ENCODE measurements at regions not wholly inside any gene's neighbourhood (a gene's known extent, or its start where the extent isn't known, plus 50 kb on each side); places are given as distances from the start of the nearest gene placed in this dataset.

DNA sequence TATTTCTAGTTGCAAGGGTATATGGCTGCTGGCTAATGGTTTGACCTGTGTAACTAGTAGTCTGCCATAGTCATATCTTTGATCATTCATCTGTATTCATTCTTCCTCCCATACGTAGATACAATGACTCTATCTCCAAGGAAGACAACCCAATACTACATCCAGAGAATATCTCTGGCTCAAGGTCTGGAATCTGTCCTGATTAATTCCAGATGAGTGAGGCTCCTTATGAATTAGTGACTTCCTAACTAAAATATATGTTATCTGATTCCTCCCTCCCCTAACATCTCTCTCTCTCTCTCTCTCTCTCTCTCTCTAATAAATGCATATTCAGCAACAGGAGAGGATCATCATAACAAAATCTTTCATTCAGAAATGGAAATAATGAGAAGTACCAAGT is 641.5 kb downstream of the FAT4 start:
- TF ChIP-seq EZH2 (IDR thresholded peaks at IDR 0.05; ENCODE audit: insufficient read depth, poor library complexity, severe bottlenecking) (no peak), EZH2phosphoT487 (IDR thresholded peaks at IDR 0.05; ENCODE audit: insufficient read depth, low read depth) (no peak)
- DNase-seq, result no peak
- Histone ChIP-seq H3K9me2 (ENCODE audit: insufficient read depth) (no peaks in the 10 kb centered on the region; the same call in 1 of the 2 replicates), H3K4me2 (ENCODE audit: unreplicated experiment) (no peak overlapping the region), H3K27me3 (replicated peaks; ENCODE audit: insufficient read depth) (no peaks in the 10 kb centered on the region), H3K9ac (no peak overlapping the region), H3K79me2 (ENCODE audit: insufficient read depth) (no peaks in the 10 kb centered on the region), H3F3A (ENCODE audit: insufficient read depth) (peaks cover 4% of the 10 kb centered on the region), H3K9me3 (ENCODE audit: low read depth) (no peaks in the 10 kb centered on the region), H2AFZ (no peak overlapping the region), H3K36me3 (ENCODE audit: low read depth) (no peaks in the 10 kb centered on the region), H3K4me3 (no peak overlapping the region), H3K4me1 (ENCODE audit: insufficient read depth) (peaks cover 7% of the 10 kb centered on the region; the same call in 1 of the 2 replicates), H4K20me1 (ENCODE audit: insufficient read depth) (no peaks in the 10 kb centered on the region), H3K27ac (no peak overlapping the region)
- in situ Hi-C loops (cut with MboI), result no loop called here
- 69 to 76% methylated on average over 1 of the region's 1 CpG for WGBS, 2 experiments (ENCODE audit: low coverage in 1 of 2, low lambda C conversion rate in 2 of 2, missing lambda C conversion rate in 2 of 2)

DNA sequence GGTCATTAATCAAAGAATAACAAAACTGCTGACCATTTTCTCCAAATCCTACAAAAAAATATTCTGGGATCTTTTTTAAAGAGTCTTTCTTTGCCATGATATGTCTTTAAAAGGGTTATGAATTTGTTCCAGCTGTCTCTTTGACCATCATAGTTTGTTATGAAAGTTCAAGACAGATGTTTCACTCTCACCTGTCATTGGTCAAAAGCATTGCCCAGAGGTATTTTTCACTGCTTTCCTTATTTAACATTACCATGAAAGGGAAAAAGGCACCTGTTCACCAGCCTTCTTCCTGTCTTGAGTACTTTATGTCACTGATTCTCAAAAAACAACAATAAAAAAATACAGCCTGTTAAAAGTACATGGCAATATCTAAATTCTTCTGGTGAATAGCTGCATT is 643.8 kb downstream of the FAT4 start:
- no peaks in the 10 kb centered on the region for H3K4me1 ChIP-seq (ENCODE audit: insufficient read depth)

DNA sequence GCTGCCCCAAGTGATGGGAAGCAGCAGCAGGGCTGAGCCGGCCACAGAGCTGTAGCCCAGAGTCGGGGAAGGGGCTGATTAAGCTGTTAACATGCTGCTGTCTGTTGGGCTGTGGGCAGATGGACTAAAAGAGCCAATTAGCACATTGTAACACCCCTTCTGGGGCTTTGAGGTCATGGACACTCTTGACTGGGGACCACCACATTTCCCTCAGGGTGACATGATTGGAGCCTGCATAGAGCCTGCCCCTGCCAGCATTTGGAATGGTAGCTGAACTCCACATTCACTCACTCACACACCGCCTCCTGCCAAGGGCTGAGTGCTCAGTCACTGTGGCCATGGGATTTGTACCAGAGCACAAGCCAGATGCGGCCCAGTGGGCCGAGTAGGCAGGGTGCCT is 646.9 kb downstream of the FAT4 start:
- Histone ChIP-seq H3K9me3 (ENCODE audit: low read depth) (no peaks in the 10 kb centered on the region), H3K79me2 (ENCODE audit: insufficient read depth) (no peaks in the 10 kb centered on the region), H3K4me2 (ENCODE audit: unreplicated experiment) (no peak overlapping the region), H3K9me2 (ENCODE audit: insufficient read depth) (no peaks in the 10 kb centered on the region), H3K4me3 (no peak overlapping the region), H3F3A (ENCODE audit: insufficient read depth) (no peaks in the 10 kb centered on the region), H2AFZ (no peak overlapping the region), H3K27ac (no peak overlapping the region), H3K36me3 (ENCODE audit: low read depth) (no peaks in the 10 kb centered on the region), H4K20me1 (ENCODE audit: insufficient read depth) (no peaks in the 10 kb centered on the region), H3K27me3 (replicated peaks; ENCODE audit: insufficient read depth) (no peaks in the 10 kb centered on the region), H3K9ac (no peak overlapping the region), H3K4me1 (ENCODE audit: insufficient read depth) (no peaks in the 10 kb centered on the region)
- WGBS, 2 experiments (ENCODE audit: low coverage in 1 of 2, low lambda C conversion rate in 2 of 2, missing lambda C conversion rate in 2 of 2), result 66 to 68% methylated on average over 5 of the region's 5 CpGs
- in situ Hi-C loops (cut with MboI), result no loop called here
- DNase-seq, result no peak
- TF ChIP-seq EZH2phosphoT487 (IDR thresholded peaks at IDR 0.05; ENCODE audit: insufficient read depth, low read depth) (no peak), EZH2 (IDR thresholded peaks at IDR 0.05; ENCODE audit: insufficient read depth, poor library complexity, severe bottlenecking) (no peak)

More for the DNA sequence above, 643.8 kb downstream of the FAT4 start:
- no peaks in the 10 kb centered on the region for H4K20me1 ChIP-seq (ENCODE audit: insufficient read depth)
- H3K4me3 ChIP-seq, result no peak overlapping the region
- H3F3A ChIP-seq (ENCODE audit: insufficient read depth), result no peaks in the 10 kb centered on the region
- no peak overlapping the region for H3K27ac ChIP-seq
- no peaks in the 10 kb centered on the region for H3K27me3 ChIP-seq (replicated peaks; ENCODE audit: insufficient read depth)
- no peaks in the 10 kb centered on the region for H3K79me2 ChIP-seq (ENCODE audit: insufficient read depth)
- H3K4me2 ChIP-seq (ENCODE audit: unreplicated experiment), result no peak overlapping the region
- H3K9me3 ChIP-seq (ENCODE audit: low read depth), result no peaks in the 10 kb centered on the region
- no peak overlapping the region for H2AFZ ChIP-seq
- DNase-seq, result no peak
- no peaks in the 10 kb centered on the region; the same call in 1 of the 2 replicates for H3K9me2 ChIP-seq (ENCODE audit: insufficient read depth)
- H3K36me3 ChIP-seq (ENCODE audit: low read depth), result no peaks in the 10 kb centered on the region
- TF ChIP-seq EZH2phosphoT487 (IDR thresholded peaks at IDR 0.05; ENCODE audit: insufficient read depth, low read depth) (no peak), EZH2 (IDR thresholded peaks at IDR 0.05; ENCODE audit: insufficient read depth, poor library complexity, severe bottlenecking) (no peak)
- in situ Hi-C loops (cut with MboI), result no loop called here
- H3K9ac ChIP-seq, result no peak overlapping the region

DNA sequence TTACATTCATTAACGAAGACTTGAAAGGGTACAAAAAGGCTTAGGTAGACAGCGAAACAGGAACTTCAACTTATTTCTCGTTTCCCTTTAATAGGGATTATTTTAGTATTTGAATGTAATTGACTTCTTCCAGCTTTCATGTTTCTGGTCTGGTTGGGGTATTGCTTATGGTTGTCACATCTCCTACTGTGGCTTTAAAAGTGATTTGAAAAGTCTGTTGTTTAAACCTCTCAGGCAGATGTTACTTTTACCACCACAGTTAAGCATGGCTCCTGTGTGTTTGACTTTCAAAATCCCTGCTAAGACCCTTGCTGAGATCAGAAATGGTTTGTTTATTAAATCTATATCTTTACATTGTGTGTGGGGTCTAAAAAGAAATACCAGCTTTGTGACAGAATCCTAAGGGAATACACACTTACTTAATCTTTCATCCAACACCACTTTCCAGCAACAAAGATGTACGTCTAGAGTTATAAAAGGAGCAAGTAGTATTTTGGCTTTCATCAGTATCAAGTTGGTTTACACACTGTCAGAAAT is 661.2 kb downstream of the FAT4 start:
- Histone ChIP-seq H3K4me1 (ENCODE audit: insufficient read depth) (no peaks in the 10 kb centered on the region), H3K4me3 (no peak overlapping the region), H3K27me3 (replicated peaks; ENCODE audit: insufficient read depth) (no peaks in the 10 kb centered on the region), H3K4me2 (ENCODE audit: unreplicated experiment) (no peak overlapping the region), H3K79me2 (ENCODE audit: insufficient read depth) (no peaks in the 10 kb centered on the region), H3K27ac (no peak overlapping the region), H4K20me1 (ENCODE audit: insufficient read depth) (no peaks in the 10 kb centered on the region), H3K9ac (no peak overlapping the region), H3K36me3 (ENCODE audit: low read depth) (no peaks in the 10 kb centered on the region), H3K9me2 (ENCODE audit: insufficient read depth) (no peaks in the 10 kb centered on the region), H3F3A (ENCODE audit: insufficient read depth) (no peaks in the 10 kb centered on the region), H3K9me3 (ENCODE audit: low read depth) (no peaks in the 10 kb centered on the region), H2AFZ (no peak overlapping the region)
- in situ Hi-C loops (cut with MboI), result no loop called here
- no peak for TF ChIP-seq EZH2 (IDR thresholded peaks at IDR 0.05; ENCODE audit: insufficient read depth, poor library complexity, severe bottlenecking)
- TF ChIP-seq EZH2phosphoT487 (IDR thresholded peaks at IDR 0.05; ENCODE audit: insufficient read depth, low read depth), result no peak
- 90 to 92% methylated on average over 4 of the region's 4 CpGs for WGBS, 2 experiments (ENCODE audit: low coverage in 1 of 2, low lambda C conversion rate in 2 of 2, missing lambda C conversion rate in 2 of 2)
- no peak for DNase-seq

DNA sequence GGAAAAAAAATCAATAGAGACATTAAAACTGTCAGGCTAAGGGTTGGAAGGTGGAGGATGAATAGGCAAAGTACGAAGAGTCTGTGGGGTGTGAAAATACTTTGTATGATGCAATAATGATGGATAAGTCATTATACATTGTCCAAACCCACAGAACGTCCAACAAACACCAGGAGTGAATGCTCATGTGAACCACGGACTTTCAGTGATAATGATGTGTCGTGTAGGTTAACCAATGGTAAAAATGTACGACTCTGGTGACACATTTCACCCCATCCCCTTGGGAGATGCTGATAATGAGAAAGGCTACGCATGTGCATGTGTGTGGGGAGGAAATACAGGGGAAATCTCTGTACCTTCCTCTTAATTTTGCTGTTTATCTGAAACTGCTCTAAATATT is 665.2 kb downstream of the FAT4 start:
- in situ Hi-C loops (cut with MboI), result no loop called here
- DNase-seq, result no peak
- no peak for TF ChIP-seq EZH2 (IDR thresholded peaks at IDR 0.05; ENCODE audit: insufficient read depth, poor library complexity, severe bottlenecking)
- no peak for TF ChIP-seq EZH2phosphoT487 (IDR thresholded peaks at IDR 0.05; ENCODE audit: insufficient read depth, low read depth)
- H3K4me1 ChIP-seq (ENCODE audit: insufficient read depth), result no peaks in the 10 kb centered on the region
- H3K9me2 ChIP-seq (ENCODE audit: insufficient read depth), result no peaks in the 10 kb centered on the region; the same call in 1 of the 2 replicates
- H2AFZ ChIP-seq, result no peak overlapping the region
- no peaks in the 10 kb centered on the region for H3K9me3 ChIP-seq (ENCODE audit: low read depth)
- 82 to 84% methylated on average over 6 of the region's 6 CpGs for WGBS, 2 experiments (ENCODE audit: low coverage in 1 of 2, low lambda C conversion rate in 2 of 2, missing lambda C conversion rate in 2 of 2)
- no peak overlapping the region for H3K4me2 ChIP-seq (ENCODE audit: unreplicated experiment)
- H3K27ac ChIP-seq, result no peak overlapping the region
- no peaks in the 10 kb centered on the region for H3F3A ChIP-seq (ENCODE audit: insufficient read depth)
- no peak overlapping the region for H3K4me3 ChIP-seq
- H4K20me1 ChIP-seq (ENCODE audit: insufficient read depth), result no peaks in the 10 kb centered on the region
- no peaks in the 10 kb centered on the region for H3K36me3 ChIP-seq (ENCODE audit: low read depth)
- H3K27me3 ChIP-seq (replicated peaks; ENCODE audit: insufficient read depth), result no peaks in the 10 kb centered on the region
- H3K79me2 ChIP-seq (ENCODE audit: insufficient read depth), result no peaks in the 10 kb centered on the region
- no peak overlapping the region for H3K9ac ChIP-seq

All from GM23248 (cell line).